Medulla oblongata (tissue), 1 donor: ENCODE measurements at regions not wholly inside any gene's neighbourhood (a gene's known extent, or its start where the extent isn't known, plus 50 kb on each side); places are given as distances from the start of the nearest gene placed in this dataset.

Source experiments
- DNase-seq: peaks from one replicate; pipeline ENCODE4 v3.0.0-alpha.2; 2015; ENCODE audit errors: extremely low spot score

GRCh38 chr4:114728426-114728825, 129.8 kb downstream of the UGT8 start:
- DNase-seq, result no peak

DNA sequence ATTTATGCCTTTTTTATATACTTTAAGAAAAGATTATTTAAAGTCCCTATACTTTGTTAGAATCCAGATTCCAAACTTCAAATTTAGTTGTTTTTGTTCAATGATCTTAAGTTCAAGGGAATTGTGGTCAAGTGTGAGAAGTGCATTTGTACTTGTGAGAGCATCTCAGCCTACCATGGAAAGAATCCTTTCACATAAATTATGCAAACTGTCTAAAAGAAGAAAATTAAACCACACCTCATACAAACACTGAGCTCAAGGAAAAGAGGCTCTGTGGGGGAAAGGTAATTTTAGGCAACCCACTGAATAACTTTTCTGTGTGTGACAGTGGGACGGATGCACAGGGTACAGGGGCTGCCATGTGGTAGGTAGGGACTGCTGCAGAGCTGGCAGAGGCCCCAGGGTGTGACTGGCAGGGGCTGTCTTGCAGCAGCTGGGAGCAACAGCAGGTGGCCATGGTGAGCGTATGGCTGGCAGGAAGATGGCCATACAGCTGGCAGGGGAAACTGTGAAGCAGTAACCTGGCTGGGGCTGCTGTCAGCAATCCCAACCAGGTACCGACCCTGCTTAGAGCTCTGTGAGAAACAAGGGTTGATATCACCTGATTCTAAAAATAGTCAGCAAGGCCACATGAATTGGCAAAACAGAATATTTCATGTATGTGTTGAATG, 130.6 kb downstream of the UGT8 start:
- DNase-seq, result no peak

DNA sequence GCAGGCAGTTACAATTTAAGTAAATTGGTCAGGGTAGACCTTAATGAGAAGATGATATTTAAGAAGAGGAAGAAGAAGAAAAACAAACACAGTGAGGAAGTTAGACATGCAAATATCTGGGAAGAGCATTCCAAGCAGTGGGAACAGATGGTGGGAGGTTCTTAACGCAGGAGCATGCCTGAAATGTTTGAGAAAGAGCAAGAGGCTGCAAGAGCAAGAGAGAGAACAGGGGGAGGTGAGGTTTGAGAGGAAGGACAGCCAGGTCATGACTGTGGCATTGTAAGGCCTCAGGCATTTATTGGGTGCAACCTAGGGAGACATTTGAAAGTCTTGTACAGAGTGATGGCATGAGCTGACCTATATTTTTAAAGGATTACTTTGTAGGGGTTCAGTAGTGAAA, 136.0 kb downstream of the UGT8 start:
- no peak for DNase-seq

GRCh38 chr4:114752391-114753165, 154.0 kb downstream of the UGT8 start:
- no peak for DNase-seq

DNA sequence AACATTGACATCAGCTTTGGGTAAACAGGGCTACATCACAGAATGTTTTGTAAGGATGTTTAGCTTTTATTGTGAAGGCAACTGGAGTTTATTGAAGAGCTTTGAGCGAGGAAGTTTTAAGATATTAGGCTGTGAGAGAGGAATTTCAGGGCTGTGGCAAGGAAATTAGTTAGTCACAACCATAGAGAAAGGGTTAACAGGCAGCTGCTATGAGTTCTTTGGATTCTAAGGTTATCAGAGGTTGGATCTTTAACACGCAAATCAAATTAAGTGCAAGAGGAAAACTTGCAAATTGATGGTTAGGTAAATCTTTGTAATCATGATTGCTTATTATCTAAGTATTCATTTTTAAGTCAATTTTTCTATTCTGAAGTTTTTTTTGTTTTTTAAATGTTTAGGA, 156.0 kb downstream of the UGT8 start:
- DNase-seq, result no peak

DNA sequence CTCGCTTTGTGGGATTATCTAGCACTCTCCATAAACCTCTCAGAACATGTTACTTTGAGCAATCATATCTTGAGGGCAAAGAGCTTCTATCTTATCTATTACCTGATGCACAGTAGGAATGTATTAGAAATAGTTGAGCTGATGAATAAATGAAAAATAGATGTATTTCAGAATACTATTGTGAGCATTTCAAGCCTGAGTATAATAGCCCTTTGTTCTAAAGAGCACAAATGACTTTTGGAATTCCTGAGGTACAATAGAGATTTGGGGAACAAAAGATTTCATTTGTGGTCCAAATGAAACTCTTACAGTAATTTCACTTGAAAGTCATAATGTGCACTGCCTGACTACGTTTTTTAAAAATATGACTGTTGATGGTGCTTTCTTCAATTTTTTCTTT, 159.5 kb downstream of the UGT8 start:
- peak; percentile 9 for DNase-seq

- DNase-seq, result no peak
Measured at GRCh38 chr4:114768501-114768900, 169.9 kb downstream of the UGT8 start.

DNA sequence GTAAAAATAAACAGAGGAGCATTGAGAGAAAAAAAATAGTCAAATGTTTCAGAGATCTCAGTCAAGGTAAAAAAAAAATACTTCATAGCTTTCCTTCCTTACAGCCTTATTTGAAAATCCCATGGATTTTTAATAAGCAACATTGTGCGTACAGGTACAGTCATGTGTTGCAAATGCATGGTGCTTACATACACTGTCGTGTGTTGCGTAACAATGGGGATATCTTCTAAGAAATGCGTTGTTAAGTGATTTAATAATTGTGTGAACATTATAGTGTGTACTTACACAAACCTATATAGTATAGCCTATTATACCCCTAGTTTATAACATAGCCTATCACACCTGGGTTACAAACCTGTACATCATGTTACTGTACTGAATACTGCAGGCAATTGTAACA, 172.0 kb downstream of the UGT8 start:
- no peak for DNase-seq

GRCh38 chr4:114773339-114773738, 174.7 kb downstream of the UGT8 start:
- DNase-seq, result no peak
